ENCODE measurements at regions not wholly inside any gene's neighbourhood (a gene's known extent, or its start where the extent isn't known, plus 50 kb on each side); places are given as distances from the start of the nearest gene placed in this dataset.

GRCh38 chr1:229871078-229871676 lies 195.9 kb upstream of the GALNT2 start (continued):
- TF ChIP-seq ATF3 (IDR thresholded peaks at IDR 0.05; ENCODE audit: insufficient read depth, low read depth, low read length): no peak
- no peak for TF ChIP-seq ATF2 (IDR thresholded peaks at IDR 0.05; ENCODE audit: low read length)
- TF ChIP-seq USF2 (IDR thresholded peaks at IDR 0.05; ENCODE audit: low read length): no peak
- TF ChIP-seq CTCF (IDR thresholded peaks at IDR 0.05; ENCODE audit: control extremely low read depth in 1 of 3, insufficient read depth in 1 of 3, low read depth in 1 of 3, low read length in 3 of 3): no peak
- TF ChIP-seq JUND (IDR thresholded peaks at IDR 0.05; ENCODE audit: low read length): no peak
- no peak for TF ChIP-seq KDM1A (IDR thresholded peaks at IDR 0.05; ENCODE audit: borderline replicate concordance, low read length)
